CD14-positive monocyte (primary cell): ENCODE measurements at regions not wholly inside any gene's neighbourhood (a gene's known extent, or its start where the extent isn't known, plus 50 kb on each side); places are given as distances from the start of the nearest gene placed in this dataset.

Source experiments
- DNase-seq, 3 donors: peaks; one replicate each; pipeline ENCODE4 v3.0.0-alpha.2; 2011 to 2022
- H2AFZ ChIP-seq: 2 replicates; pipeline ENCODE4 v1.6.0; 2012; ENCODE audit warnings: mild to moderate bottlenecking, low read depth, low read length, inconsistent platforms; ENCODE audit not compliant: insufficient read depth, poor library complexity, severe bottlenecking
- H3K27ac ChIP-seq, 2 donors: 1 replicate in 1 of 2; 2 replicates in 1 of 2; pipeline ENCODE4 v1.5.1; 2012 to 2013; ENCODE audit warnings: low read length in 2 of 2, control low read depth in 1 of 2, inconsistent platforms in 1 of 2, low read depth in 1 of 2, mild to moderate bottlenecking in 1 of 2
- H3K27me3 ChIP-seq, 2 donors: one replicate each; pipeline versions ENCODE4 v1.6.0 to v1.6.1; 2011 to 2013; ENCODE audit warnings: low read length in 2 of 2; ENCODE audit not compliant: control insufficient read depth in 2 of 2, insufficient read depth in 2 of 2
- H3K36me3 ChIP-seq, 2 donors: replicated peaks in 1 of 2; 1 replicate in 1 of 2; 2 replicates in 1 of 2; pipeline versions ENCODE4 v1.5.1 to v1.6.1; 2012 to 2013; ENCODE audit warnings: low read length in 2 of 2, control low read depth in 1 of 2, inconsistent platforms in 1 of 2, mild to moderate bottlenecking in 1 of 2; ENCODE audit not compliant: insufficient read depth in 2 of 2, control insufficient read depth in 1 of 2
- H3K4me1 ChIP-seq, 2 donors: 1 replicate in 1 of 2; 2 replicates in 1 of 2; pipeline versions ENCODE4 v1.5.1 to v1.6.1; 2012 to 2013; ENCODE audit warnings: low read length in 2 of 2, control low read depth in 1 of 2, inconsistent platforms in 1 of 2, mild to moderate bottlenecking in 1 of 2, moderate library complexity in 1 of 2; ENCODE audit not compliant: insufficient read depth in 2 of 2, control insufficient read depth in 1 of 2
- H3K4me2 ChIP-seq: replicated peaks from 2 replicates; pipeline ENCODE3; 2012; ENCODE audit warnings: low read length, moderate library complexity, mild to moderate bottlenecking; ENCODE audit not compliant: poor library complexity, severe bottlenecking; ENCODE audit errors: extremely low read depth
- H3K4me3 ChIP-seq, 3 experiments: fragments of 200-600 bp in 1 of 3; sonication (generic) in 1 of 3; replicated peaks in 1 of 3; 1 replicate in 2 of 3; 2 replicates in 1 of 3; pipeline ENCODE4 v1.5.1; 2011 to 2013; ENCODE audit warnings: low read length in 3 of 3, mild to moderate bottlenecking in 3 of 3, control low read depth in 2 of 3, low read depth in 2 of 3, inconsistent platforms in 1 of 3, moderate library complexity in 1 of 3
- H3K79me2 ChIP-seq: 2 replicates; pipeline ENCODE4 v1.6.0; 2012; ENCODE audit warnings: mild to moderate bottlenecking, control low read depth, inconsistent platforms, low read length, moderate library complexity; ENCODE audit not compliant: insufficient read depth
- H3K9ac ChIP-seq: 2 replicates; pipeline ENCODE4 v1.6.0; 2017; ENCODE audit warnings: low read length, mild to moderate bottlenecking; ENCODE audit not compliant: insufficient read depth, poor library complexity, severe bottlenecking
- H3K9me3 ChIP-seq, 2 donors: replicated peaks in 1 of 2; 1 replicate in 1 of 2; 2 replicates in 1 of 2; pipeline versions ENCODE4 v1.5.1 to v1.6.1; 2012 to 2013; ENCODE audit warnings: low read length in 2 of 2, control low read depth in 1 of 2; ENCODE audit not compliant: control insufficient read depth in 1 of 2, insufficient read depth in 1 of 2
- H4K20me1 ChIP-seq: 2 replicates; pipeline ENCODE4 v1.6.0; 2012; ENCODE audit warnings: mild to moderate bottlenecking, low read length, control low read depth, moderate library complexity; ENCODE audit not compliant: insufficient read depth
- H3K27ac Mint-ChIP-seq, 7 donors: one replicate each; pipeline ENCODE4 v1.8.0; 2020; ENCODE audit warnings: mild to moderate bottlenecking in 7 of 7, mixed read lengths in 7 of 7, moderate library complexity in 6 of 7, inconsistent platforms in 2 of 7
- H3K27me3 Mint-ChIP-seq, 3 donors: one replicate each; pipeline ENCODE4 v1.8.0; 2021 to 2022; ENCODE audit warnings: low read depth in 3 of 3, mild to moderate bottlenecking in 3 of 3, mixed read lengths in 3 of 3, moderate library complexity in 3 of 3, inconsistent platforms in 1 of 3
- H3K36me3 Mint-ChIP-seq, 2 donors: one replicate each; pipeline ENCODE4 v1.8.0; 2020; ENCODE audit warnings: mixed read lengths in 2 of 2, inconsistent platforms in 1 of 2, mild to moderate bottlenecking in 1 of 2
- H3K4me1 Mint-ChIP-seq: one replicate; pipeline ENCODE4 v1.8.0; 2020; ENCODE audit warnings: mild to moderate bottlenecking, mixed read lengths
- H3K4me3 Mint-ChIP-seq, 2 donors: one replicate each; pipeline ENCODE4 v1.8.0; 2020; ENCODE audit warnings: mild to moderate bottlenecking in 2 of 2, mixed read lengths in 2 of 2, moderate library complexity in 1 of 2
- H3K9me3 Mint-ChIP-seq, 7 donors: one replicate each; pipeline ENCODE4 v1.8.0; 2020 to 2022; ENCODE audit warnings: mixed read lengths in 7 of 7, mild to moderate bottlenecking in 6 of 7, moderate library complexity in 6 of 7, inconsistent platforms in 2 of 7
- WGBS: methylation state at CpG from one replicate; pipeline ENCODE4 v1.1.5; 2013; ENCODE audit warnings: missing lambda C conversion rate; ENCODE audit not compliant: insufficient coverage; 5-methylcytosine and 5-hydroxymethylcytosine counted together
- intact Hi-C, 2 donors: fragments of 100-400 bp; cut with micrococcal nuclease; formaldehyde crosslinking; loops; one replicate each; pipeline versions ENCODE4 v1.15.0 to v1.15.1; 2023
- TF ChIP-seq, protein P1 (sequence below): fragments of 200-600 bp; IDR thresholded peaks from one replicate; pipeline ENCODE4 v1.8.0; 2022; ENCODE audit warnings: antibody characterized with exemption, mild to moderate bottlenecking

DNA sequence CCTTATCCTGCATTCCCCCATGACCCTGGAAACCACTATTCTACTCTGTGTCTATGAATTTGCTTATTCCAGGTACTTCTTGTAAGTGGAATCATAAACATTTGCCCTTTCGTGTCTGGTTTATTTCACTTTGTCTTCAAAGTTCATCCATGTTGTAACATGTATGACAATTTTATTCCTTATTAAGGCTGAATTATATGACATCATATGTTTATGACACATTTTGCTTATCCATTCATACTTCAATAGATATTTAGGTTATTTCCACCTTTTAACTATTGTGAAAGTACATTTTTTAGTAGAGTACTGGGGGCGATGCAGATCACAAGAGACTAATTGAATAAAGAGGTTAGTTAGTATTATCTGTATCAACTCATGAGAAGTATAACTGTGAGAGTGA lies 591.6 kb downstream of the UTRN start:
- Histone ChIP-seq H2AFZ (no peak overlapping the region), H3K27ac (no peak overlapping the region), H3K36me3 (no peaks in the 10 kb centered on the region), H3K27me3 (no peaks in the 10 kb centered on the region), H3K4me2 (no peak overlapping the region), H4K20me1 (no peaks in the 10 kb centered on the region), H3K4me1 (no peaks in the 10 kb centered on the region), H3K79me2 (no peaks in the 10 kb centered on the region), H3K4me3 (no peak overlapping the region), H3K9ac (no peak overlapping the region), H3K9me3 (peaks cover 4 to 7% of the 10 kb centered on the region in 2 donors)
- no peaks in the 10 kb centered on the region for H3K27me3 Mint-ChIP-seq
- no CpG with 5 or more reads among the region's 2 CpGs for WGBS
- TF ChIP-seq, protein P1, sequence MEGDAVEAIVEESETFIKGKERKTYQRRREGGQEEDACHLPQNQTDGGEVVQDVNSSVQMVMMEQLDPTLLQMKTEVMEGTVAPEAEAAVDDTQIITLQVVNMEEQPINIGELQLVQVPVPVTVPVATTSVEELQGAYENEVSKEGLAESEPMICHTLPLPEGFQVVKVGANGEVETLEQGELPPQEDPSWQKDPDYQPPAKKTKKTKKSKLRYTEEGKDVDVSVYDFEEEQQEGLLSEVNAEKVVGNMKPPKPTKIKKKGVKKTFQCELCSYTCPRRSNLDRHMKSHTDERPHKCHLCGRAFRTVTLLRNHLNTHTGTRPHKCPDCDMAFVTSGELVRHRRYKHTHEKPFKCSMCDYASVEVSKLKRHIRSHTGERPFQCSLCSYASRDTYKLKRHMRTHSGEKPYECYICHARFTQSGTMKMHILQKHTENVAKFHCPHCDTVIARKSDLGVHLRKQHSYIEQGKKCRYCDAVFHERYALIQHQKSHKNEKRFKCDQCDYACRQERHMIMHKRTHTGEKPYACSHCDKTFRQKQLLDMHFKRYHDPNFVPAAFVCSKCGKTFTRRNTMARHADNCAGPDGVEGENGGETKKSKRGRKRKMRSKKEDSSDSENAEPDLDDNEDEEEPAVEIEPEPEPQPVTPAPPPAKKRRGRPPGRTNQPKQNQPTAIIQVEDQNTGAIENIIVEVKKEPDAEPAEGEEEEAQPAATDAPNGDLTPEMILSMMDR = no peak
- H3K4me3 Mint-ChIP-seq = no peak overlapping the region
- no peak for DNase-seq
- intact Hi-C loops = no loop called here
- no peaks in the 10 kb centered on the region for H3K36me3 Mint-ChIP-seq
- H3K27ac Mint-ChIP-seq = no peak overlapping the region
- peaks cover 6 to 17% (median 11%) of the 10 kb centered on the region in 7 donors for H3K9me3 Mint-ChIP-seq
- H3K4me1 Mint-ChIP-seq = no peaks in the 10 kb centered on the region

DNA sequence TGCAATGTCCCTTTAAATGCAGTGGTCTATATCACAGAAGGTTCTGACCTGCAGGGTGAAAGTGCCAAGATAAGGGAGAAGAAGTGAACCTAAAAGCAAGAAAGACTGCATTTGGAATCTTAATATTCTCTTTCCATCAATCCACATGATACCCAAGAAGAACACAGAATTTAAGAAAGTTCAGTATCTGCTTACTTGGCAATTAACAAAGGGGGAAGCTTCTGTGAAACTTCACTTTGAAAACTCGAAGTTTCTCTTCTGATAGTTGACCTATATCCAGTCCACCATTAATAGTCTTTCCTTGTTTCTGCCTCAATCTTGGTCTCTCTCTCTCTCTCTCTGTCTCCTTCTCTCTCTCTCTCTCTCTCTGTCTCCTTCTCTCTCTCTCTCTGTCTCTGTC lies 592.0 kb downstream of the UTRN start:
- Mint-ChIP-seq H3K36me3 (no peaks in the 10 kb centered on the region), H3K27ac (no peak overlapping the region), H3K4me3 (no peak overlapping the region), H3K27me3 (no peaks in the 10 kb centered on the region), H3K4me1 (no peaks in the 10 kb centered on the region), H3K9me3 (peaks cover 6 to 17% (median 11%) of the 10 kb centered on the region in 7 donors)
- no peaks in the 10 kb centered on the region for H3K27me3 ChIP-seq
- no peak overlapping the region for H2AFZ ChIP-seq
- no peak overlapping the region for H3K4me2 ChIP-seq
- no peaks in the 10 kb centered on the region for H3K4me1 ChIP-seq
- 70% methylated on average over 1 of the region's 1 CpG for WGBS
- H3K27ac ChIP-seq = no peak overlapping the region
- H3K36me3 ChIP-seq = no peaks in the 10 kb centered on the region
- no peaks in the 10 kb centered on the region for H4K20me1 ChIP-seq
- H3K9me3 ChIP-seq = peaks cover 4 to 7% of the 10 kb centered on the region in 2 donors
- TF ChIP-seq, protein P1 = no peak
- no peak overlapping the region for H3K4me3 ChIP-seq
- no peak for DNase-seq
- intact Hi-C loops = no loop called here
- H3K9ac ChIP-seq = no peak overlapping the region
- no peaks in the 10 kb centered on the region for H3K79me2 ChIP-seq
